ENCODE measurements at regions not wholly inside any gene's neighbourhood (a gene's known extent, or its start where the extent isn't known, plus 50 kb on each side); places are given as distances from the start of the nearest gene placed in this dataset.

DNA sequence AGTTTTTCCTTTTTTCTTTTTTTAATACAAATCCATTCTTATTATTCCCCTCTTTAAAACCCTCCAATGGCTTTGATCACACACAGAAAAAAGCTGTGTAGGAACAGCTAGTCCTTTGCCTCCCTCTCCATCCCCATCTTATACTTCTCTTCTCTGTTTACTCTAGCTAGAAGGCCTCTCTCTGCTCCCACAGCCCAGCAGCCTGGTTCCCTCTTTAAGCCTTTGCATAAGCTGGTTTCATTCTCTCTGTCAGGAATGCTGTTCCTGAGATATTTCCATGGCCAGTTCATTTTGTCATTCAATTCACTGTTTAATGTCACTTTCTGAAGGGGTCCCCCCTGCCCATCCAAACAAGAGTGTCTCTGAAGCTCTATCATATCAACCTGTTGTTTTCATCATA, 143.3 kb upstream of the ST6GALNAC5 start:
- ChIA-PET POLR2A (no interaction called here), RAD21 (ENCODE audit: low non-redundant PET in 1 of 2, low total read pairs in 2 of 2, uncharacterized antibody in 2 of 2, unreplicated experiment in 2 of 2) (no interaction called here), CTCF (no interaction called here)
- Histone ChIP-seq H3K9ac (ENCODE audit: low read length) (no peak overlapping the region), H3K36me3 (ENCODE audit: control insufficient read depth in 1 of 2, insufficient read depth in 2 of 2, low read length in 2 of 2) (no peaks in the 10 kb centered on the region), H3K4me2 (ENCODE audit: low read length) (no peak overlapping the region), H3K9me2 (ENCODE audit: insufficient read depth) (no peaks in the 10 kb centered on the region), H3K4me3 (replicated peaks in 1 of 2; ENCODE audit: low read depth in 1 of 2, low read length in 2 of 2) (no peak overlapping the region), H3K27ac (ENCODE audit: low read depth, low read length) (no peak overlapping the region), H3K27me3 (ENCODE audit: insufficient read depth, low read length) (no peaks in the 10 kb centered on the region), H3K79me2 (ENCODE audit: insufficient read depth, low read length) (no peaks in the 10 kb centered on the region), H3K4me1 (ENCODE audit: control insufficient read depth in 1 of 2, insufficient read depth in 2 of 2, low read length in 2 of 2) (no peaks in the 10 kb centered on the region), H3K9me3 (ENCODE audit: control insufficient read depth in 1 of 2, insufficient read depth in 1 of 2, low read depth in 1 of 2, low read length in 2 of 2) (no peaks in the 10 kb centered on the region), H2AFZ (ENCODE audit: low read depth, low read length, poor library complexity, severe bottlenecking) (no peak overlapping the region), H4K20me1 (ENCODE audit: insufficient read depth) (no peaks in the 10 kb centered on the region)
- TF ChIP-seq ZFX (IDR thresholded peaks at IDR 0.05) (no peak), SP1 (IDR thresholded peaks at IDR 0.05; ENCODE audit: low read depth) (no peak), CBX3 (IDR thresholded peaks at IDR 0.05; ENCODE audit: low read depth) (no peak), EGR1 (IDR thresholded peaks at IDR 0.05; ENCODE audit: low read depth) (no peak), ZNF274 (IDR thresholded peaks at IDR 0.05; ENCODE audit: low read depth, low read length) (no peak), YY1 (IDR thresholded peaks at IDR 0.05; ENCODE audit: extremely low read depth, insufficient replicate concordance, low read depth, low read length) (no peak), EZH2phosphoT487 (IDR thresholded peaks at IDR 0.05; ENCODE audit: borderline replicate concordance) (no peak), JUND (IDR thresholded peaks at IDR 0.05) (no peak)
- TF ChIP-seq, protein P1, sequence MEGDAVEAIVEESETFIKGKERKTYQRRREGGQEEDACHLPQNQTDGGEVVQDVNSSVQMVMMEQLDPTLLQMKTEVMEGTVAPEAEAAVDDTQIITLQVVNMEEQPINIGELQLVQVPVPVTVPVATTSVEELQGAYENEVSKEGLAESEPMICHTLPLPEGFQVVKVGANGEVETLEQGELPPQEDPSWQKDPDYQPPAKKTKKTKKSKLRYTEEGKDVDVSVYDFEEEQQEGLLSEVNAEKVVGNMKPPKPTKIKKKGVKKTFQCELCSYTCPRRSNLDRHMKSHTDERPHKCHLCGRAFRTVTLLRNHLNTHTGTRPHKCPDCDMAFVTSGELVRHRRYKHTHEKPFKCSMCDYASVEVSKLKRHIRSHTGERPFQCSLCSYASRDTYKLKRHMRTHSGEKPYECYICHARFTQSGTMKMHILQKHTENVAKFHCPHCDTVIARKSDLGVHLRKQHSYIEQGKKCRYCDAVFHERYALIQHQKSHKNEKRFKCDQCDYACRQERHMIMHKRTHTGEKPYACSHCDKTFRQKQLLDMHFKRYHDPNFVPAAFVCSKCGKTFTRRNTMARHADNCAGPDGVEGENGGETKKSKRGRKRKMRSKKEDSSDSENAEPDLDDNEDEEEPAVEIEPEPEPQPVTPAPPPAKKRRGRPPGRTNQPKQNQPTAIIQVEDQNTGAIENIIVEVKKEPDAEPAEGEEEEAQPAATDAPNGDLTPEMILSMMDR (IDR thresholded peaks at IDR 0.05 in 2 of 3, conservative IDR thresholded peaks at IDR 0.05 in 1 of 3; ENCODE audit: borderline replicate concordance in 1 of 3, insufficient read depth in 1 of 3, low read depth in 2 of 3, low read length in 2 of 3): no peak
- TF ChIP-seq, protein P2, sequence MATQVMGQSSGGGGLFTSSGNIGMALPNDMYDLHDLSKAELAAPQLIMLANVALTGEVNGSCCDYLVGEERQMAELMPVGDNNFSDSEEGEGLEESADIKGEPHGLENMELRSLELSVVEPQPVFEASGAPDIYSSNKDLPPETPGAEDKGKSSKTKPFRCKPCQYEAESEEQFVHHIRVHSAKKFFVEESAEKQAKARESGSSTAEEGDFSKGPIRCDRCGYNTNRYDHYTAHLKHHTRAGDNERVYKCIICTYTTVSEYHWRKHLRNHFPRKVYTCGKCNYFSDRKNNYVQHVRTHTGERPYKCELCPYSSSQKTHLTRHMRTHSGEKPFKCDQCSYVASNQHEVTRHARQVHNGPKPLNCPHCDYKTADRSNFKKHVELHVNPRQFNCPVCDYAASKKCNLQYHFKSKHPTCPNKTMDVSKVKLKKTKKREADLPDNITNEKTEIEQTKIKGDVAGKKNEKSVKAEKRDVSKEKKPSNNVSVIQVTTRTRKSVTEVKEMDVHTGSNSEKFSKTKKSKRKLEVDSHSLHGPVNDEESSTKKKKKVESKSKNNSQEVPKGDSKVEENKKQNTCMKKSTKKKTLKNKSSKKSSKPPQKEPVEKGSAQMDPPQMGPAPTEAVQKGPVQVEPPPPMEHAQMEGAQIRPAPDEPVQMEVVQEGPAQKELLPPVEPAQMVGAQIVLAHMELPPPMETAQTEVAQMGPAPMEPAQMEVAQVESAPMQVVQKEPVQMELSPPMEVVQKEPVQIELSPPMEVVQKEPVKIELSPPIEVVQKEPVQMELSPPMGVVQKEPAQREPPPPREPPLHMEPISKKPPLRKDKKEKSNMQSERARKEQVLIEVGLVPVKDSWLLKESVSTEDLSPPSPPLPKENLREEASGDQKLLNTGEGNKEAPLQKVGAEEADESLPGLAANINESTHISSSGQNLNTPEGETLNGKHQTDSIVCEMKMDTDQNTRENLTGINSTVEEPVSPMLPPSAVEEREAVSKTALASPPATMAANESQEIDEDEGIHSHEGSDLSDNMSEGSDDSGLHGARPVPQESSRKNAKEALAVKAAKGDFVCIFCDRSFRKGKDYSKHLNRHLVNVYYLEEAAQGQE (IDR thresholded peaks at IDR 0.05; ENCODE audit: low read depth): no peak
- TF ChIP-seq, protein P3, sequence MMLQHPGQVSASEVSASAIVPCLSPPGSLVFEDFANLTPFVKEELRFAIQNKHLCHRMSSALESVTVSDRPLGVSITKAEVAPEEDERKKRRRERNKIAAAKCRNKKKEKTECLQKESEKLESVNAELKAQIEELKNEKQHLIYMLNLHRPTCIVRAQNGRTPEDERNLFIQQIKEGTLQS (IDR thresholded peaks at IDR 0.05): no peak
- no TSS peak for BruUV-seq (replicated peaks)
- intact Hi-C loops (cut with micrococcal nuclease): no loop called here
- no peak for DNase-seq (ENCODE audit: low read depth, low spot score)
- ATAC-seq: no peak

Measured in HCT116 (cell line).